Uterus (tissue), 3 donors: ENCODE measurements at regions not wholly inside any gene's neighbourhood (a gene's known extent, or its start where the extent isn't known, plus 50 kb on each side); places are given as distances from the start of the nearest gene placed in this dataset.

Experiments used
- DNase-seq, 2 donors: peaks; one replicate each; pipeline ENCODE4 v3.0.0-alpha.2; 2019 to 2020
- H3K27ac ChIP-seq, 2 donors: fragments of 200-600 bp; sonication (generic); 1 replicate in 1 of 2; 2 replicates in 1 of 2; pipeline ENCODE4 v1.5.1; 2016 to 2018
- H3K27me3 ChIP-seq, 2 donors: fragments of 200-600 bp; sonication (generic); one replicate each; pipeline ENCODE4 v1.5.1; 2018 to 2019; ENCODE audit warnings: control low read depth in 1 of 2
- H3K36me3 ChIP-seq, 2 donors: fragments of 200-600 bp; sonication (generic); one replicate each; pipeline ENCODE4 v1.5.1; 2019; ENCODE audit warnings: control low read depth in 1 of 2
- H3K4me1 ChIP-seq, 2 donors: fragments of 200-600 bp; sonication (generic); one replicate each; pipeline ENCODE4 v1.5.1; 2018 to 2019; ENCODE audit warnings: control low read depth in 1 of 2
- H3K4me3 ChIP-seq, 2 donors: fragments of 200-600 bp; sonication (generic); 1 replicate in 1 of 2; 2 replicates in 1 of 2; pipeline ENCODE4 v1.5.1; 2018 to 2019; ENCODE audit warnings: mild to moderate bottlenecking in 1 of 2
- H3K9me3 ChIP-seq, 2 donors: fragments of 200-600 bp; sonication (generic); one replicate each; pipeline ENCODE4 v1.5.1; 2019; ENCODE audit warnings: control low read depth in 1 of 2
- POLR2A ChIP-seq, 2 donors: fragments of 450-650 bp; IDR thresholded peaks; one replicate each; pipeline ENCODE4 v1.6.1; 2016; ENCODE audit warnings: antibody characterized with exemption in 2 of 2, mild to moderate bottlenecking in 1 of 2, moderate library complexity in 1 of 2
- intact Hi-C: fragments of 100-400 bp; cut with DNase I; formaldehyde crosslinking; loops from one replicate; pipeline ENCODE4 v1.15.1; 2023; ENCODE audit warnings: low total_unique reads
- TF ChIP-seq, protein P1 (sequence below), 4 experiments: fragments of 200-600 bp in 2 of 4; fragments of 450-650 bp in 2 of 4; sonication (generic) in 2 of 4; IDR thresholded peaks; one replicate each; pipeline ENCODE4 v1.5.1; 2016 to 2019; ENCODE audit warnings: antibody characterized with exemption in 4 of 4, mild to moderate bottlenecking in 2 of 4, moderate library complexity in 1 of 4
- donor health status: DM: yes; HTN: yes; CAD: no.

DNA sequence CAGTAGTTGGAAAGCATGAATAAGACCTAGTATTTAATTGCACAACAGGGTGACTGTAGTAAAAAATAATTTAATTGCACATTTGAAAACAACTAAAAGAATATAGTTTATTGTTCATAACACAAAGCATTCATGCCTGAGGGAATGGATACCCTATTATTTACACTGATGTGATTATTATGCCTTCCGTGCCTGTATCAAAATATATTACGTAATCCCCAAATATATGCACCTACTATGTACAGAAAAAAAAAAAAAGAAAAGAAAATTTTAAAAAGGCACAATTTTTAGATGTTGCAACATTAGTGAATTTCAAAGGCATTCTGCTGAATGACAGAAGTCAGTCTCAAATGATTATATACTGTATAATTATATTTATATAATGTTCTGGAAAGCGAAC lies 647.2 kb upstream of the BCHE start:
- no peaks in the 10 kb centered on the region for H3K27me3 ChIP-seq
- no peaks in the 10 kb centered on the region for H3K9me3 ChIP-seq
- H3K4me3 ChIP-seq: no peak overlapping the region
- TF ChIP-seq, protein P1, sequence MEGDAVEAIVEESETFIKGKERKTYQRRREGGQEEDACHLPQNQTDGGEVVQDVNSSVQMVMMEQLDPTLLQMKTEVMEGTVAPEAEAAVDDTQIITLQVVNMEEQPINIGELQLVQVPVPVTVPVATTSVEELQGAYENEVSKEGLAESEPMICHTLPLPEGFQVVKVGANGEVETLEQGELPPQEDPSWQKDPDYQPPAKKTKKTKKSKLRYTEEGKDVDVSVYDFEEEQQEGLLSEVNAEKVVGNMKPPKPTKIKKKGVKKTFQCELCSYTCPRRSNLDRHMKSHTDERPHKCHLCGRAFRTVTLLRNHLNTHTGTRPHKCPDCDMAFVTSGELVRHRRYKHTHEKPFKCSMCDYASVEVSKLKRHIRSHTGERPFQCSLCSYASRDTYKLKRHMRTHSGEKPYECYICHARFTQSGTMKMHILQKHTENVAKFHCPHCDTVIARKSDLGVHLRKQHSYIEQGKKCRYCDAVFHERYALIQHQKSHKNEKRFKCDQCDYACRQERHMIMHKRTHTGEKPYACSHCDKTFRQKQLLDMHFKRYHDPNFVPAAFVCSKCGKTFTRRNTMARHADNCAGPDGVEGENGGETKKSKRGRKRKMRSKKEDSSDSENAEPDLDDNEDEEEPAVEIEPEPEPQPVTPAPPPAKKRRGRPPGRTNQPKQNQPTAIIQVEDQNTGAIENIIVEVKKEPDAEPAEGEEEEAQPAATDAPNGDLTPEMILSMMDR (IDR thresholded peaks at IDR 0.05): no peak
- no peak for TF ChIP-seq POLR2A (IDR thresholded peaks at IDR 0.05)
- H3K36me3 ChIP-seq: no peaks in the 10 kb centered on the region
- H3K27ac ChIP-seq: no peak overlapping the region
- intact Hi-C loops: no loop called here
- H3K4me1 ChIP-seq: no peaks in the 10 kb centered on the region
- DNase-seq: no peak

DNA sequence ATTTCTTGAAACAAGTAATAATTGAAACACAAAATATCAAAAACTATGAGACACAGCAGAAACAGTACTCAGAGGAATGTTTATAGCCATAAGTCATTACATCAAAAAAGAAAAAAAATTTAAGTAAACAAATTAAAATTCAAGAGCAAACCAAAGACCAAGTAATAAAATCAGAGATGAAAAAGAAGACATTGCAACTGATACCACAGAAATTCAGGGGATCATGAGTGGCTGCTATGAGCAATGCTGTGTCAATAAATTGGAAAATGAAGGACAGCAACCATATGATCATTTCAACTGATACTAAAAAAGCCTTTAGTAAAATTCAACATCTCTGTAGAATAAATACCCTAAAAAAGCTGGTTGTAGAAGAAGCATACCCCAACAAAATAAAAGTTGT lies 644.1 kb upstream of the BCHE start:
- intact Hi-C loops: no loop called here

GRCh38 chr3:166478356-166478755 lies 641.1 kb upstream of the BCHE start:
- H3K9me3 ChIP-seq: no peaks in the 10 kb centered on the region
- no peak for DNase-seq
- H3K4me1 ChIP-seq: no peaks in the 10 kb centered on the region
- intact Hi-C loops: no loop called here
- H3K4me3 ChIP-seq: no peak overlapping the region
- H3K36me3 ChIP-seq: no peaks in the 10 kb centered on the region
- TF ChIP-seq POLR2A (IDR thresholded peaks at IDR 0.05): no peak
- TF ChIP-seq, protein P1 (IDR thresholded peaks at IDR 0.05): no peak
- no peak overlapping the region for H3K27ac ChIP-seq
- peaks cover 0 to 5% of the 10 kb centered on the region in 2 donors for H3K27me3 ChIP-seq

More for the DNA sequence above, 644.1 kb upstream of the BCHE start:
- Histone ChIP-seq H3K36me3 (no peaks in the 10 kb centered on the region), H3K4me1 (no peaks in the 10 kb centered on the region), H3K9me3 (no peaks in the 10 kb centered on the region), H3K27me3 (peaks cover 0 to under 1% of the 10 kb centered on the region in 2 donors), H3K4me3 (no peak overlapping the region), H3K27ac (no peak overlapping the region)
- DNase-seq: no peak
- TF ChIP-seq POLR2A (IDR thresholded peaks at IDR 0.05): no peak
- TF ChIP-seq, protein P1 (IDR thresholded peaks at IDR 0.05): no peak

DNA sequence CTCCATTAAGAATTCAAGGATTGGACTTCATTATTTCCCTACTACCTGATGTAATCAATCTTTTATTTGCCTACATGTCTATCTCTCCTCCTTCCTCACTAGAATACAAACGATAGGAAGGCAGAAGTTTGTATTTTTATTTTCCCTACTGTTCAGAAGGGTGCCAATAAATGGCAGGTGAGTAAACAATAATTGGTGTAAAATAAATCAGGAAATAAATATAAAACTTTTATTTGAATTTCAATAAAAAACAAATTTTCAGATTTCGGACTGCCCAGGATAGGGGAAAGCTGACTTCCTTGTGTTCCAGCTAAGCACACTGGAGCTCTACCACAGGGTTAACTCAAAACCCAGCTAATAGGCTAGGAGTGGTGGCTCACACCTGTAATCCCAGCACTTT lies 636.3 kb upstream of the BCHE start:
- no peak overlapping the region for H3K27ac ChIP-seq
- H3K9me3 ChIP-seq: no peaks in the 10 kb centered on the region
- no peak overlapping the region for H3K4me3 ChIP-seq
- no peak for TF ChIP-seq POLR2A (IDR thresholded peaks at IDR 0.05)
- TF ChIP-seq, protein P1 (IDR thresholded peaks at IDR 0.05): no peak
- no peak for DNase-seq
- no peaks in the 10 kb centered on the region for H3K4me1 ChIP-seq
- intact Hi-C loops: no loop called here
- peaks cover 0 to 5% of the 10 kb centered on the region in 2 donors for H3K27me3 ChIP-seq
- H3K36me3 ChIP-seq: no peaks in the 10 kb centered on the region

DNA sequence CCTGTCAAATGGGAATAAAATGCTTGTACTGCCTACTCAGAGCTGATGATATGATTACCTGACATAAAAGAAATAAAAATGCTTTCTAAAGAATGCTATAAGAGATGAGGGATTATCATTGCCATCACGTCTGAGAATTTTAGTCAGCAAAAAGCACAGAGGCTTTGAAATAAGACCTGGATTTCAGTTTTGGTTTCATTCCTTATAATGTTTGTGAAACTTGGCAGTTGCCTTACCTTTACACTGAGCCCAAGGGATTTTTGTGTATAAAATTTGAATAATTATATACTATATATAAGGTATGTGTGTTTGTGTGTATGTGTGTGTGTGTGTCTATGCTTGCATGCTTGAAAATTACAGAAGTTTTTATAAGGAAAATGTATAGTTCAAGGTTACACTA lies 634.8 kb upstream of the BCHE start:
- no peaks in the 10 kb centered on the region for H3K36me3 ChIP-seq
- no peaks in the 10 kb centered on the region for H3K4me1 ChIP-seq
- H3K9me3 ChIP-seq: no peaks in the 10 kb centered on the region
- DNase-seq: no peak
- H3K4me3 ChIP-seq: no peak overlapping the region
- H3K27me3 ChIP-seq: peaks cover 0 to 5% of the 10 kb centered on the region in 2 donors
- H3K27ac ChIP-seq: no peak overlapping the region
- intact Hi-C loops: no loop called here
- TF ChIP-seq, protein P1 (IDR thresholded peaks at IDR 0.05): no peak
- TF ChIP-seq POLR2A (IDR thresholded peaks at IDR 0.05): no peak
